SH-SY5Y (cell line): ENCODE measurements at regions not wholly inside any gene's neighbourhood (a gene's known extent, or its start where the extent isn't known, plus 50 kb on each side); places are given as distances from the start of the nearest gene placed in this dataset.

ENCODE experiments used
- GATA2 ChIP-seq: IDR thresholded peaks from 2 replicates; pipeline ENCODE4 v1.6.1; 2011; ENCODE audit warnings: mild to moderate bottlenecking, low read depth, low read length
- GATA3 ChIP-seq: IDR thresholded peaks from 2 replicates; pipeline ENCODE4 v1.6.1; 2011; ENCODE audit warnings: low read depth, mild to moderate bottlenecking, low read length, moderate library complexity

DNA sequence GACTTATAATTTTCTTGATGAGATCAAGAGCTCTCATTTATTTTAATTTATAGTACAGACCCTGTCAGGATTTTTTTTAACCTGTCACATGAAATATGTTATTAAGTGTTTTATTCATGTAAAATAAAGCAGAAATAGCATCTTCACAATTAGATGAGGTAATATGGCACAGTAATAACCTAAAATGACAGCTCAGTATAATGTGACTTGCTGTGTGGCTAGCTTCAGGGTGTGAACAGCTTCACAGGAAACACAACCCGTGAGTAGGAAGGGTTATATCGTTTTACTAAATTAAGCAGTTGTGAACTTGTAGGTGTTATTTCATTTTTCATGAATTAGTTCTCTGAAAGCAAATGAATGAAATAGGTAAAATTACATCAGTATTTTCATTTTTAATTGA is 366.9 kb upstream of the CHORDC1 start:
- TF ChIP-seq GATA2, result no peak
- TF ChIP-seq GATA3, result no peak
